ENCODE measurements at regions not wholly inside any gene's neighbourhood (a gene's known extent, or its start where the extent isn't known, plus 50 kb on each side); places are given as distances from the start of the nearest gene placed in this dataset.

DNA sequence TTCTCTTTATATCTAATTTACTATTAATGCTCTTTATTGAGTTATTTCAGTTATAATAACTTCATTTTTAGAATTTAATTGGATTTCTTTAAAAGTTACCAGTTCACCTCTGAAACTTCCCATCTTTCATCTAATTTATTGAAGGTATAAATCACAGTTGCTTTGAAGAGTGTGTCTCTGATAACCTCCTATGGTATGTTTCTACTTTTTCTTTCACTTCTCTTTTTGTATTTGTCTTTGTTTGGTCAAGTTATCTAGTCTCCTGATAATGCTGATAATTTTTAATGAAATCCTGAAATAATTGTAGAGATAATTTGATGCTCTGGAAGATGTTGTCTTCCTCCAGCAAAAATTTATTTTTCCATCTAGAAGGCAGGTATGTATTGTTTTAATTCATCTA is 141.6 kb upstream of the NPY2R start:
- TF ChIP-seq GATA2 (IDR thresholded peaks at IDR 0.05; ENCODE audit: low read depth, low read length) (no peak), GATA3 (IDR thresholded peaks at IDR 0.05; ENCODE audit: low read depth, low read length) (no peak)

Data from SH-SY5Y (cell line).